NOMO-1 (cell line): ENCODE measurements at regions not wholly inside any gene's neighbourhood (a gene's known extent, or its start where the extent isn't known, plus 50 kb on each side); places are given as distances from the start of the nearest gene placed in this dataset.
"Not testable (repeated sequence)": the region's sequence is repeated elsewhere in the genome, so short reads cannot be mapped to it uniquely, and the experiment has no call there.

Source experiments
- DNase-seq, 2 experiments: peaks; one replicate each; lab custom pipeline; 2025; ENCODE audit not compliant: unreplicated experiment in 2 of 2; lab: John Stamatoyannopoulos, UW

DNA sequence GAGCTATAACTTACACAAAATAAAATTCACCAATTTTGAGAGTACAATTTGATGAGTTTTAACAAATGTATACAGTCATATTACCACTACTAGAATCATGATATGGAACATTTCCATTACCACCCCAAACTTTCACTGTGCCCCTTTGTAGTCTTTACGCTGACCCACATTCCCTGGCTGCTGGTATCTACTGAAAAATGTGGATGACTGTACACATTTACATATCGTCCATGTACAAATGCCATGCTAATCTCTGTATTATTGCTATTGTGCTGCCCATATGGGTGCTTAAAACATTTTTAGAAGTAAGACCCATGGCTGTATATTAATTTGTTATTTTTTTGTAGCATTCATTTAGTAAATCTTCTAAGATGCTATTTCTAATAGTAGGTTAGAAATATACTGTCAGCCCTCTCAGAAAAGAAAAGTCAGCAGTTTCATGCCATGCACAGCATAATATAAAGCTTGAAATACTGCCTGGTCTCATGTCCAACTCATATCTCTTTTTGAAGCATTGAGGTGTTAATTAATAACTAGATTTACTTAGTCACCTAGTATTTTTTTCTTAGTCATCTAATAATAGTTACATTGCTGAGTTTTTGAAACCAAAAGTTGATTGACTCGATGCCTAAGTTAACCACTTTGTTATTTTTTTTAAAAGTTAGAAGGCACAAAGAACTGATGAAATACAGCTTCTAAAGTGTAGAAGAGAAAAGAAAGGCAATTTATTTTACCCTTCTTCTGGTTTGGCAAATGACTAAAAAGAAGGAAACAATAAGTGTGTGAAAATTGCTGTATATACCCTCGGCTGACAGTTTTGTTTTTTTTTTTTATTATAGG is 188.3 kb upstream of the MEF2C start:
- no peak for DNase-seq

GRCh38 chr5:89069591-89069990 is 186.6 kb upstream of the MEF2C start:
- no peak for DNase-seq

DNA sequence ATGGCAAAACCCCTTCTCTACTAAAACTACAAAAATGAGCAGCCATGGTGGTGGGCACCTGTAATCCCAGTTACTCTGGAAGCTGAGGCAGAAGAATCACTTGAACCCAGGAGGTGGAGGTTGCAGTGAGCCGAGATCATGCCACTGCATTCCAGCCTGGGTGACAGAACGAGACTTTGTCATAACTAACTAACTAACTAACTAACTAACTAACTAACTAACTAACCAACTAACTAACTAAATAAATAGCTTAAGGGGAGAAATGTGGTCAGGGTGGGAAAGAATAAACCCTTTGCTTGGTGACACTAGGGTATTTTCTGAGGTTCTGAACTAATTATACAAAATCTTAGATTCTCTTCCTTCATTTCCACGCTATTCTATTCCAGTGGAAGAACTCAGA is 184.4 kb upstream of the MEF2C start:
- no peak for DNase-seq

- no peak for DNase-seq
Observed at GRCh38 chr5:89065919-89066318, 182.9 kb upstream of the MEF2C start.

DNA sequence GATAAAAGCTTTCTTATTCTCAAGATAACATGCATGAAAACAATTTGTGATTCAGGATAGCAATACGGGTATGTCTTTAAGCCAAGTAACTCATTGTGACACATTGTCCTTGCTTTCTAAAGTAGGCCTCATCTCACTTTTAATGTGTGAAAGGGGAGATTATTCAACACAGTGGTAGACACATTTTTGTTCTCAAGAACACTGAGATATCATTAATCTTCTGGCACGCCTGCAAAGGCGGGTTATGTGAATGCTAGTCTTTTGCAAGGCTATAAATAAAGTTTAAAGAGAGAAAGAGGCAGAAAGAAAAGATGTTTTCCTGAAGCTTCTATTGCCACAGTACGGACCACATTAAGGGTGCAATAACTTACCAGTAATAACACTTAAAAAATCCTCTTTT is 181.8 kb upstream of the MEF2C start:
- DNase-seq = no peak

- DNase-seq = no peak
Observed at GRCh38 chr5:89064054-89064453, 181.1 kb upstream of the MEF2C start.

GRCh38 chr5:89060768-89061167 is 177.8 kb upstream of the MEF2C start:
- DNase-seq = no peak

DNA sequence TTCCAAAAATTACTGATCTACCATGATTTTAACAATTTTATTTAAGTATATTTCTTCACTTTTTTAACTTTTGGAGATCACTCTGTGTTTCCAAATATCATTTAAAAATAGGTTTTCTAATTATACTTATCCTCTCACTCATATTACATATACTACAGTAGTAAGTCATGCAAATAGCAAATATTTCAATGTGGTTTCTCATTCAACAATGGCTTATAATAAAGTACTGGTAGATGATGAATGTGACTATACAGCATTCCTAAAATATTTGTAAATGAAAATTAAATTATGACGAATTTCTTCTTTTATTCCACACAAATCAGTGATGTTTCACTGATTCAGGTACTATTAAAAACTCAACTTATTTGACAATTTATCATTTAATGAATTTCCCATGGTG is 176.3 kb upstream of the MEF2C start:
- DNase-seq = no peak

DNA sequence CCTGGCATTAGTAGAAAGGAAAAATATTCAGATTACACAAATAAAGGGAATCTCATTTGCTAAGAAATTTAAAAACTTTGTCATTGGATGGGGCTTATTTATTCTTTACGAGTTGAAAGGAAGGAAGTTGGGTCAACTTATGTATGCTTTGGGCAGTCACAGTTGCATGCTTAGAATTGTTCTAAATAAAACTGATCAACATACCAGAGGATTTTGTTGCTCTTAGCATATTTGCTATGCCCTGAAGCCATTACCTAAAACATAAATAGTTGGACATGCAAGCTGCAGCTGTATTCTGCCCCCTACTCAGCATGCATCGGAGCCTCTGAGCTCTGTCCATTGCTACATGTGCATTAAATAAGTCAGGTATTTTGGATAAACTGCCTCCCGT is 172.7 kb upstream of the MEF2C start:
- DNase-seq = no peak

DNA sequence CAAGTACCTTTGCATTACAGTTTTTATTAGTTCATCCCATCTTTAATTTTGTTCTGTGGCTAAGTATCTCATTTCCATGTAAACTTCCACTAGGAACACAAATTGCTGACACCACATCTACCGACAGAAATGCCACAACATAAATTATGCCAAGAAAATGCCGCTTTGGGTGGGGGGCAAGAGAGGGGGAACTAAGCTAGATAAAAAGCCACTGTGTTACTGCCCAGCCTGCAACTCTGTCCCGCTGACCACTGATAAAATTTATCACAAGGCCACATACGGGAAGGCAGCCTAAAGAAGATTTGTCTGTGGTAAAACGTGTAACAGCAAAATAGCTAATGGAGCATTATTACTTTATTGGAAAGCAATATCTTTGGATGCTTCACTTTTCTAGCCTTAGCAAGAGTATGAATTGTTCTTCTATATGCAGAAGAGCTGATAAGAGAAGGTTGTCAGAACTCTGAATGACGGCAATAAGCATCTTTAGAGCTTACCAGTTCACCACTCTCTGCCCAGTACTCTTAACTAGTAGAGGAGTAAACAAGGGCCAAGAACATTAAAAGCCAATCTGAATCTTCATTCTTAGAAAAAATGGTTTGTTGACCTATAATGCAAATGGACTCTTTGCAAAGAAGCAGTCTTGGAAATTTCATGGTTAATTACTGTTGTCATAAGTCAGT is 172.2 kb upstream of the MEF2C start:
- no peak for DNase-seq

- no peak for DNase-seq
Observed at GRCh38 chr5:89053547-89053946, 170.6 kb upstream of the MEF2C start.

DNA sequence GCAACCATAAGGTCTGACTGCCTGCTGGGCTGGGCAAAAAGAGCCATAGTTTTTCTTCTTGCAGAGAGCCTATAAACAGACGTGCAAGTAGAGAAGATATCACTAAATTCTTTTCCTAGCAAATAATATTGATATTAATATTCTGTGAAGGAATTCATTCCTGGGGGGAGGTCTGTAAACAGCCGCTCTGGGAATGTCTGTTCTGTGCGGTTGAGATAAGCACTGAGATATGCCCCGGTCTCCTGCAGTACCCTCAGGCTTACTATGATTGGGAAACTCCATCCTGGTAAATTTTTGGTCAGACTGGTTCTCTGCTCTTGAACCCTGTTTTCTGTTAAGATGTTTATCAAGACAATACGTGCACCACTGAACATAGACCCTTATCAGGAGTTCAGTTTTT is 167.1 kb upstream of the MEF2C start:
- not testable (repeated sequence) for DNase-seq

GRCh38 chr5:89047571-89047970 is 164.6 kb upstream of the MEF2C start:
- DNase-seq = no peak

DNA sequence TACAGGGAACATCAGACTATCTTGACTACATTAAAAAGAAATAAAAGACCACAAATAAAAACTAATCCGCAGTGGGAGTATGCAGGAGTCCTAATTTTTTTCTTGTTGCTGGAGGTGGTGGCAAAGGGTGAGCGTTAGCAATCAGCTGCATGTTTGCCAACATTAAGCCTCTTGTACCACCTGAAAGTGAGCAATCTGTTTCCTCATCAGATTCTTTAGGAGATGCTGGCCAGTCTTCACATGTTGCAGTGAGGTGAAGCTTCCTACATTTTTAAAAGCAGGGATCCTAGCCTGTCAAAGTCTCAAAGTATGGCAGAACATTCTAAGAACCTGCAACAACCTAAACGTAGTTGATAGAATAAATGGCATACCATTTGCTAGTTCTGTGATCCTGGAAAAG is 162.2 kb upstream of the MEF2C start:
- DNase-seq = no peak

DNA sequence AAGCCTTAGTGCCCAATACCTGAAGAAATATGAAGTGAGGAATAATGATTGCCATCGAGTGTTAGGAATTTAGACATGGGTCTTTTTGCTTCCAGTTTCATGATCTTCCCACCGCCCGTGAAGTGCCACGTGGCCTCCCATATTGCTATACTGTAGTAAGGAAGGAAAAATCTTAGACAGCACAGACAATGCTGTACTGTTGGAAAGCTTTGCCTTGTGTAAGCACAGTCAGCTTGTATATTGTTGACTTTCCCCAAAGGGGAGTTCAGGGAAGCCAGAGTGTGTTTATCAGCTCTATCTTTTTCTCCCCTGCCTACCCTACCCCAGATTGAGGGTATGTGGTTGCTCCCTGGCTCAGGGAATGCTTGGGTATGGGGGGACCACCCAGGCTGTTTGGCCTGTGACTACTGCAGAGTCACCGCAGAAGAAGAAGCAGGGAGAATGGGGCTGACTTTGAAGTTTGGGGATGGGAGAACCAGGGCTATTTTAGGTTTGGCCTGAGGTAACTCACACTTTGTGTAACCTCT is 161.8 kb upstream of the MEF2C start:
- DNase-seq = no peak

DNA sequence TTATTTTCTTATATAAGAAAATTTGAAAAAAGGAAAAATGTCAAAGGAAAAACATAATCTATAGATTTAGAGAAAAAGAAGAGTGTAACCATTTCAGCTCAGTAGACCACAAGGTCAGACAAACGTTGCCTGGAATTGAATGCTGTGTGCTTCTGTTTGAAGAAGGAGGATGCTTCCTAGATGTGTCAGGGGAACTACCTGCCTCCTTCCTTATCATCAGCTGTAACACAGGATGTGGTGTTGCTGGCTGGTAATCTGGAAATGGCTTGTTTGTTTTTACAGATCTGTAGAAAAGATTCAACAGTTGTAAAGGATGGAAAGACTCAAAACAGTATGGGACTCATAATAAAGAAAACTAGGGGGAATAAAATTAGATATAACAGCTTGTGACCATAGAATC is 160.7 kb upstream of the MEF2C start:
- DNase-seq = no peak

GRCh38 chr5:89042746-89043145 is 159.8 kb upstream of the MEF2C start:
- DNase-seq = no peak

DNA sequence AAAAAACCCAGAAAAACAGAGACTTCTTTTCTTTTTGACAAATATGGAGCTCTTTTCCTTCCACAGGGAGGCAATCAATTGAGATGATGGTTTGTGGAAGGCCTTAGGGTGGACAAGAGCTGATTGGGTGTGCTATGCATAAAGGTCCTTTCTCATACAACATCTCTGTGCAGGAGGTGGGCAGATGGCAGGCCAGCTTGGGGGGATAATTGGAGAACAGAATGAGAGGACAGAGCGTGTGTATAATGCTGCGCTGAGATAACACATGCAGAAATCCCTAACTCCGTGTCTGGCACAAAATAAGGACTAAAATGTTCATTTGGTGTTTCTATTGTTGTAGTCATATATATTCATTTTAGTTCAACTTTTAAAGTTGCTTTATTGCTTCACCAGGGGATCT is 159.0 kb upstream of the MEF2C start:
- no peak for DNase-seq

GRCh38 chr5:89041249-89041779 is 158.3 kb upstream of the MEF2C start:
- no peak for DNase-seq

- no peak for DNase-seq
Observed at GRCh38 chr5:89036704-89037489, 153.9 kb upstream of the MEF2C start.

DNA sequence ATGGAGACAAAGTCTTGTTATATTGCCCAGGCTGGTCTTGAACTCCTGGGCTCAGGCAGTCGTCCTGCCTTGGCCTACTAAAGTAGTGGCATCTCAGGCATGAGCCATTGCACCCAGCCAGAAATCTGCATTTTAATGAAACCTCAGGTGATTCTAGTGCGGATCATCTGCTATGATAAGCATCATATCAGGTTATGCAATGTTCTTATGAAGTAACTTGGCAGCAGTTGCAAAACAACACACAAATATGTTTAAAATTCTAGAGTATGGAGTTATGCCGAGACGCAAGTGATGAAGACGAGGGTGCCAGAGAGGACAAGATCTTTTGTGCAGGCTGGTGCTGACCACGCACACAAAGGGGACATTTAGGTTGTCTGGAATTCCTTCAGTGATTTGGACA is 153.2 kb upstream of the MEF2C start:
- DNase-seq = no peak
